Upper lobe of left lung (tissue), 4 donors: ENCODE measurements at regions not wholly inside any gene's neighbourhood (a gene's known extent, or its start where the extent isn't known, plus 50 kb on each side); places are given as distances from the start of the nearest gene placed in this dataset.

ENCODE experiments used
- EP300 ChIP-seq, 4 donors: sonication (generic); formaldehyde crosslinking; IDR thresholded peaks; one replicate each; pipeline ENCODE4 v1.5.1; 2017; ENCODE audit warnings: antibody characterized with exemption in 4 of 4, control low read depth in 2 of 4
- POLR2A ChIP-seq, 4 donors: fragments of 450-650 bp; IDR thresholded peaks; one replicate each; pipeline ENCODE4 v1.5.1; 2016 to 2017; ENCODE audit warnings: antibody characterized with exemption in 4 of 4, mild to moderate bottlenecking in 2 of 4
- POLR2AphosphoS5 ChIP-seq, 2 donors: sonication (generic); formaldehyde crosslinking; IDR thresholded peaks; one replicate each; pipeline ENCODE4 v1.5.1; 2017; ENCODE audit warnings: antibody characterized with exemption in 2 of 2
- TF ChIP-seq, protein P1 (sequence below), 6 experiments: fragments of 450-650 bp in 4 of 6; fragments of 200-600 bp in 2 of 6; sonication (generic) in 2 of 6; IDR thresholded peaks; one replicate each; pipeline ENCODE4 v1.5.1; 2016 to 2019; ENCODE audit warnings: antibody characterized with exemption in 6 of 6

DNA sequence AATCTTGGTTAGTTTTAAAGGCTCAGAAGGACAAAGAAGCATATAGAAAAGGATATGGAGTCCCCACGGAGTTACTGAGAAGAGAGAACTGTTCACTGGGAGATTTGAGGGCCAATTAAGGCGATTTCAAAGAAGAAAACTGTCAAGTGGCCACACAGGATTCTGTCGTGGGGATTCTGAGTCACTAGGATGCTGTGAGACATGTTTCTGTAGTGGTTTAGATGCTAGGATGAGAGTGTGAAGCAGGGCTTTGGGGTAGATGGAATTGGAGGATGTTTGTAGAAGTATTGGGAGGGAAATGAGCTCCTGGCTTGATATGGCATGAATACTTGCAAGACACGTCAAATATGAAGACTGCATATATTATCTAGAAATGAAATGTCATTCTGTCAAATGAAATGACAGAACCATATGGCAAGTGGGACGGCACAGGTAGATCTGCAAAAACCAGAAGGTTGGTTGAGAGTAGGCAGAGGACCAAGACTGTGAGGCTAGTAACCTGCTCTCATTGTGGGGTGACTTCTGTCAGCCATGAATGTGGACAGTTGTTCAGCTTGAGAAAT, 136.3 kb upstream of the SPRY4 start:
- TF ChIP-seq, protein P1, sequence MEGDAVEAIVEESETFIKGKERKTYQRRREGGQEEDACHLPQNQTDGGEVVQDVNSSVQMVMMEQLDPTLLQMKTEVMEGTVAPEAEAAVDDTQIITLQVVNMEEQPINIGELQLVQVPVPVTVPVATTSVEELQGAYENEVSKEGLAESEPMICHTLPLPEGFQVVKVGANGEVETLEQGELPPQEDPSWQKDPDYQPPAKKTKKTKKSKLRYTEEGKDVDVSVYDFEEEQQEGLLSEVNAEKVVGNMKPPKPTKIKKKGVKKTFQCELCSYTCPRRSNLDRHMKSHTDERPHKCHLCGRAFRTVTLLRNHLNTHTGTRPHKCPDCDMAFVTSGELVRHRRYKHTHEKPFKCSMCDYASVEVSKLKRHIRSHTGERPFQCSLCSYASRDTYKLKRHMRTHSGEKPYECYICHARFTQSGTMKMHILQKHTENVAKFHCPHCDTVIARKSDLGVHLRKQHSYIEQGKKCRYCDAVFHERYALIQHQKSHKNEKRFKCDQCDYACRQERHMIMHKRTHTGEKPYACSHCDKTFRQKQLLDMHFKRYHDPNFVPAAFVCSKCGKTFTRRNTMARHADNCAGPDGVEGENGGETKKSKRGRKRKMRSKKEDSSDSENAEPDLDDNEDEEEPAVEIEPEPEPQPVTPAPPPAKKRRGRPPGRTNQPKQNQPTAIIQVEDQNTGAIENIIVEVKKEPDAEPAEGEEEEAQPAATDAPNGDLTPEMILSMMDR (IDR thresholded peaks at IDR 0.05) = no peak
- TF ChIP-seq POLR2A (IDR thresholded peaks at IDR 0.05) (no peak), EP300 (IDR thresholded peaks at IDR 0.05) (no peak), POLR2AphosphoS5 (IDR thresholded peaks at IDR 0.05) (no peak)
